Loucy (cell line): ENCODE measurements at regions not wholly inside any gene's neighbourhood (a gene's known extent, or its start where the extent isn't known, plus 50 kb on each side); places are given as distances from the start of the nearest gene placed in this dataset.

Source experiments
- H2AFZ ChIP-seq: fragments of 200-600 bp; sonication (generic); 2 replicates; pipeline ENCODE4 v1.6.0; 2016; ENCODE audit warnings: antibody characterized with exemption, mild to moderate bottlenecking, low read length, moderate library complexity
- H3F3A ChIP-seq: fragments of 200-600 bp; 2 replicates; pipeline ENCODE4 v1.6.0; 2016; ENCODE audit warnings: antibody characterized with exemption, low read depth, mild to moderate bottlenecking
- H3K27me3 ChIP-seq: fragments of 200-600 bp; sonication (generic); 2 replicates; pipeline ENCODE4 v1.6.1; 2014; ENCODE audit warnings: low read length, mild to moderate bottlenecking; ENCODE audit not compliant: insufficient read depth, poor library complexity, severe bottlenecking
- H3K36me3 ChIP-seq: fragments of 200-600 bp; sonication (generic); 2 replicates; pipeline ENCODE4 v1.6.1; 2016; ENCODE audit warnings: low read length; ENCODE audit not compliant: insufficient read depth
- H3K4me1 ChIP-seq: fragments of 200-600 bp; sonication (generic); 2 replicates; pipeline ENCODE4 v1.5.1; 2014; ENCODE audit warnings: low read length, mild to moderate bottlenecking; ENCODE audit not compliant: insufficient read depth, poor library complexity, severe bottlenecking
- H3K4me2 ChIP-seq: fragments of 200-600 bp; sonication (generic); 2 replicates; pipeline ENCODE4 v1.6.0; 2014; ENCODE audit warnings: antibody characterized with exemption, low read length, low read depth, mild to moderate bottlenecking; ENCODE audit not compliant: poor library complexity, severe bottlenecking
- H3K4me3 ChIP-seq: fragments of 200-600 bp; sonication (generic); 2 replicates; pipeline ENCODE4 v1.5.1; 2014; ENCODE audit warnings: low read length, mild to moderate bottlenecking, mixed read lengths; ENCODE audit not compliant: poor library complexity, severe bottlenecking
- H3K79me2 ChIP-seq: fragments of 200-600 bp; sonication (generic); 2 replicates; pipeline ENCODE4 v1.6.1; 2014; ENCODE audit warnings: low read length; ENCODE audit not compliant: insufficient read depth
- H3K9ac ChIP-seq: fragments of 200-600 bp; sonication (generic); 2 replicates; pipeline ENCODE4 v1.6.0; 2014; ENCODE audit warnings: mild to moderate bottlenecking, low read depth, low read length, moderate library complexity; ENCODE audit not compliant: poor library complexity, severe bottlenecking
- H3K9me2 ChIP-seq: fragments of 200-600 bp; sonication (generic); replicated peaks from 2 replicates; pipeline ENCODE4 v1.6.1; 2016; ENCODE audit warnings: low read depth, low read length, mixed read lengths
- H3K9me3 ChIP-seq: fragments of 200-600 bp; sonication (generic); 2 replicates; pipeline ENCODE4 v1.6.1; 2014; ENCODE audit warnings: mild to moderate bottlenecking, antibody characterized with exemption, low read length, low read depth; ENCODE audit not compliant: insufficient read depth
- H4K20me1 ChIP-seq: fragments of 200-600 bp; sonication (generic); 2 replicates; pipeline ENCODE4 v1.6.0; 2014; ENCODE audit warnings: antibody characterized with exemption, low read length, mild to moderate bottlenecking; ENCODE audit not compliant: insufficient read depth, poor library complexity, severe bottlenecking
- EZH2phosphoT487 ChIP-seq: fragments of 200-600 bp; IDR thresholded peaks from 2 replicates; pipeline ENCODE4 v1.6.1; 2018; ENCODE audit warnings: antibody characterized with exemption, mild to moderate bottlenecking, moderate library complexity, borderline replicate concordance
- TF ChIP-seq, protein P1 (sequence below): fragments of 200-600 bp; sonication (generic); conservative IDR thresholded peaks from 2 replicates; pipeline ENCODE4 v1.5.1; 2014; ENCODE audit warnings: mild to moderate bottlenecking, antibody characterized with exemption, low read length

DNA sequence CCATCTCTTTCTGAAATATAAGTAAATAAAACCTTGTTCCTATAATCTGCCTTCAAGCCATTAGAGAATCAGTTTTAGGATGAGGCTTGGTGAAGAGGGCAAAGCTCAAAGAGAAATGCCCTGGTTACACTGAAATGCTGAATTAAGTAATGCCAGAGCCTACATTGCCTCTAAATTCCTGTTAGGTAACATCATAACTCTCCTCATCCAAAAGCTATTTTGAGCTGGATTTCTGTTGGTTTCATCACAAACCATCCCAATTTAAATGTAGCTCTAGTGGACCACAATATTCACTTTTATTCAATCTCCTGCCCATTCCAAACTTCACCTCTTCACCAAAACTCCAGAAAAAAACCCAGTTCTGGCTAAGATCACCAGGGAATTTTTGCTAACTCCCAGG is 1319.7 kb upstream of the TENM3 start:
- H3K4me3 ChIP-seq: no peak overlapping the region

GRCh38 chr4:180925805-180926204 is 1317.4 kb upstream of the TENM3 start:
- H3K4me2 ChIP-seq: no peak overlapping the region
- no peaks in the 10 kb centered on the region for H3F3A ChIP-seq
- no peaks in the 10 kb centered on the region for H3K4me1 ChIP-seq
- H3K27me3 ChIP-seq: no peaks in the 10 kb centered on the region
- TF ChIP-seq, protein P1, sequence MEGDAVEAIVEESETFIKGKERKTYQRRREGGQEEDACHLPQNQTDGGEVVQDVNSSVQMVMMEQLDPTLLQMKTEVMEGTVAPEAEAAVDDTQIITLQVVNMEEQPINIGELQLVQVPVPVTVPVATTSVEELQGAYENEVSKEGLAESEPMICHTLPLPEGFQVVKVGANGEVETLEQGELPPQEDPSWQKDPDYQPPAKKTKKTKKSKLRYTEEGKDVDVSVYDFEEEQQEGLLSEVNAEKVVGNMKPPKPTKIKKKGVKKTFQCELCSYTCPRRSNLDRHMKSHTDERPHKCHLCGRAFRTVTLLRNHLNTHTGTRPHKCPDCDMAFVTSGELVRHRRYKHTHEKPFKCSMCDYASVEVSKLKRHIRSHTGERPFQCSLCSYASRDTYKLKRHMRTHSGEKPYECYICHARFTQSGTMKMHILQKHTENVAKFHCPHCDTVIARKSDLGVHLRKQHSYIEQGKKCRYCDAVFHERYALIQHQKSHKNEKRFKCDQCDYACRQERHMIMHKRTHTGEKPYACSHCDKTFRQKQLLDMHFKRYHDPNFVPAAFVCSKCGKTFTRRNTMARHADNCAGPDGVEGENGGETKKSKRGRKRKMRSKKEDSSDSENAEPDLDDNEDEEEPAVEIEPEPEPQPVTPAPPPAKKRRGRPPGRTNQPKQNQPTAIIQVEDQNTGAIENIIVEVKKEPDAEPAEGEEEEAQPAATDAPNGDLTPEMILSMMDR: no peak
- no peak for TF ChIP-seq EZH2phosphoT487
- H3K9ac ChIP-seq: no peak overlapping the region
- H3K79me2 ChIP-seq: no peaks in the 10 kb centered on the region
- no peak overlapping the region for H2AFZ ChIP-seq
- no peak overlapping the region for H3K4me3 ChIP-seq
- no peaks in the 10 kb centered on the region for H3K9me2 ChIP-seq
- no peaks in the 10 kb centered on the region for H3K36me3 ChIP-seq
- no peaks in the 10 kb centered on the region for H3K9me3 ChIP-seq
- H4K20me1 ChIP-seq: no peaks in the 10 kb centered on the region

More for the DNA sequence above, 1319.7 kb upstream of the TENM3 start:
- Histone ChIP-seq H4K20me1 (no peaks in the 10 kb centered on the region), H3K4me2 (no peak overlapping the region), H2AFZ (no peak overlapping the region), H3K9me3 (no peaks in the 10 kb centered on the region), H3K9ac (no peak overlapping the region), H3F3A (no peaks in the 10 kb centered on the region), H3K79me2 (no peaks in the 10 kb centered on the region), H3K4me1 (no peaks in the 10 kb centered on the region), H3K36me3 (no peaks in the 10 kb centered on the region), H3K27me3 (no peaks in the 10 kb centered on the region), H3K9me2 (no peaks in the 10 kb centered on the region)
- TF ChIP-seq, protein P1: no peak
- no peak for TF ChIP-seq EZH2phosphoT487

- H3K4me3 ChIP-seq: no peak overlapping the region
- no peaks in the 10 kb centered on the region for H3F3A ChIP-seq
- H2AFZ ChIP-seq: no peak overlapping the region
- H4K20me1 ChIP-seq: no peaks in the 10 kb centered on the region
- H3K4me1 ChIP-seq: no peaks in the 10 kb centered on the region
- no peaks in the 10 kb centered on the region for H3K79me2 ChIP-seq
- no peak overlapping the region for H3K9ac ChIP-seq
- no peaks in the 10 kb centered on the region for H3K27me3 ChIP-seq
- no peak overlapping the region for H3K4me2 ChIP-seq
- TF ChIP-seq EZH2phosphoT487: no peak
- TF ChIP-seq, protein P1: no peak
- no peaks in the 10 kb centered on the region for H3K9me2 ChIP-seq
- H3K36me3 ChIP-seq: no peaks in the 10 kb centered on the region
- no peaks in the 10 kb centered on the region for H3K9me3 ChIP-seq
Observed at GRCh38 chr4:180926277-180926676, 1316.9 kb upstream of the TENM3 start.
